ENCODE measurements at regions not wholly inside any gene's neighbourhood (a gene's known extent, or its start where the extent isn't known, plus 50 kb on each side); places are given as distances from the start of the nearest gene placed in this dataset.

DNA sequence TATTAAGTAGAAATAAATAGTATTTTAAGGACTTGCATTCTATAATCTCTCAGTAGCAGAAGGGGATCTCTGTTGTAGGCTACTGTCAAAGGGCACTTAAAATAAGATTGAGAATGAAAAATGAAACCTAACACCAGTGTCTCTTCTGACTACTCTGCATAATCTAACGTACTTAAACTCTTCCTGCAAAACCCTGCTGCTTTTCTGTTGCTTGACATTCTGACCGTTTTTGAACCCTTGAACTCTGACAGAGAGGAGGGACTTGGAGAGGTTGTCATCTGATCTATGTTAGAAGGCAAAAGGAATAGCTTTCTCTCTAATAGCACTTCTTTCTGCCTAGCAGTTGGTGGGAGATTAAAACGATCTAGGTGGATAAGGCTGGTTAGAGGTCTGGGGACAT is 204.6 kb downstream of the ZIC1 start:
- Histone ChIP-seq H3K9ac (ENCODE audit: low read length) (no peak overlapping the region), H3K4me2 (ENCODE audit: low read length) (peak overlapping the region; percentile 64), H3K4me3 (ENCODE audit: insufficient read depth, low read depth, low read length) (no peak overlapping the region), H3K27me3 (ENCODE audit: insufficient read depth, low read length) (no peaks in the 10 kb centered on the region), H3K27ac (ENCODE audit: low read depth, low read length) (no peak overlapping the region), H3K36me3 (ENCODE audit: insufficient read depth, low read length) (no peaks in the 10 kb centered on the region), H2AFZ (ENCODE audit: low read depth, low read length) (no peak overlapping the region), H3K9me3 (ENCODE audit: insufficient read depth, low read depth, low read length) (no peaks in the 10 kb centered on the region), H3K79me2 (ENCODE audit: insufficient read depth, low read length) (no peaks in the 10 kb centered on the region), H3K4me1 (ENCODE audit: insufficient read depth, low read length) (no peaks in the 10 kb centered on the region), H4K20me1 (ENCODE audit: insufficient read depth, low read length) (no peaks in the 10 kb centered on the region)
- Mint-ChIP-seq H3K36me3 (ENCODE audit: low read depth, unreplicated experiment) (no peaks in the 10 kb centered on the region), H3K9me3 (ENCODE audit: unreplicated experiment) (no peaks in the 10 kb centered on the region), H3K27me3 (ENCODE audit: low read depth, unreplicated experiment) (no peaks in the 10 kb centered on the region), H3K27ac (ENCODE audit: unreplicated experiment) (no peak overlapping the region), H3K4me1 (ENCODE audit: low read depth, unreplicated experiment) (no peaks in the 10 kb centered on the region), H3K4me3 (ENCODE audit: unreplicated experiment) (no peak overlapping the region)
- TF ChIP-seq CTCF (IDR thresholded peaks at IDR 0.05; ENCODE audit: insufficient read depth, low read depth, low read length) = no peak
- no peak for TF ChIP-seq EZH2 (IDR thresholded peaks at IDR 0.05; ENCODE audit: insufficient read depth, low read length)
- FAIRE-seq (no peak), DNase-seq (ENCODE audit: low read depth) (no peak)

DNA sequence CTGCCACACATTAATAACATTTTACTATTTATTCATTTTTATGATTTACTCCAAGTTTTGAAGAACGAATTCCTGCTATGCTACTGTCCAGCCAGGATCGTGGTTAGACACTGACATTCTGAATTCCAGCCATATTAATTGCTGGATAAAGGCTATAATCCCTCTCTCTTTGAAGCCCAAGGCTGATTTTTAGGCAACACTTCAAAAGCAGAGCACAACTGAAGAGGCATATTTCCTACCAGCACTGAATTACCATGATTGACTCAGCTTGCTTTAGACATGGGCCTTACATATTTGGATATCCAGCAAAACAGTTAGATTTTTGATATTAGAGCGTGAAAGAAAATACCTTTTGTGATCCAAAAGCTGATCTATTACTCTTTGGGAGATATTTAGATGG is 205.0 kb downstream of the ZIC1 start:
- peak overlapping the region; percentile 64 for H3K4me2 ChIP-seq (ENCODE audit: low read length)
- FAIRE-seq = no peak

More for the DNA sequence above, 205.0 kb downstream of the ZIC1 start:
- no peak overlapping the region for H3K27ac Mint-ChIP-seq (ENCODE audit: unreplicated experiment)
- no peak overlapping the region for H3K4me3 ChIP-seq (ENCODE audit: insufficient read depth, low read depth, low read length)
- H3K4me3 Mint-ChIP-seq (ENCODE audit: unreplicated experiment) = no peak overlapping the region
- no peaks in the 10 kb centered on the region for H3K36me3 Mint-ChIP-seq (ENCODE audit: low read depth, unreplicated experiment)
- peak overlapping the region; percentile 16 for H3K27ac ChIP-seq (ENCODE audit: low read depth, low read length)
- H3K79me2 ChIP-seq (ENCODE audit: insufficient read depth, low read length) = no peaks in the 10 kb centered on the region
- no peaks in the 10 kb centered on the region for H3K4me1 Mint-ChIP-seq (ENCODE audit: low read depth, unreplicated experiment)
- H3K27me3 Mint-ChIP-seq (ENCODE audit: low read depth, unreplicated experiment) = no peaks in the 10 kb centered on the region
- no peaks in the 10 kb centered on the region for H3K4me1 ChIP-seq (ENCODE audit: insufficient read depth, low read length)
- H3K27me3 ChIP-seq (ENCODE audit: insufficient read depth, low read length) = no peaks in the 10 kb centered on the region
- no peaks in the 10 kb centered on the region for H3K9me3 Mint-ChIP-seq (ENCODE audit: unreplicated experiment)
- no peaks in the 10 kb centered on the region for H3K36me3 ChIP-seq (ENCODE audit: insufficient read depth, low read length)
- no peaks in the 10 kb centered on the region for H4K20me1 ChIP-seq (ENCODE audit: insufficient read depth, low read length)
- DNase-seq (ENCODE audit: low read depth) = peak; percentile 28
- no peak overlapping the region for H2AFZ ChIP-seq (ENCODE audit: low read depth, low read length)
- H3K9me3 ChIP-seq (ENCODE audit: insufficient read depth, low read depth, low read length) = no peaks in the 10 kb centered on the region
- TF ChIP-seq EZH2 (IDR thresholded peaks at IDR 0.05; ENCODE audit: insufficient read depth, low read length) (no peak), CTCF (IDR thresholded peaks at IDR 0.05; ENCODE audit: insufficient read depth, low read depth, low read length) (no peak)
- no peak overlapping the region for H3K9ac ChIP-seq (ENCODE audit: low read length)
